Smooth muscle cell (in vitro differentiated cells): ENCODE measurements at regions not wholly inside any gene's neighbourhood (a gene's known extent, or its start where the extent isn't known, plus 50 kb on each side); places are given as distances from the start of the nearest gene placed in this dataset.
"Not testable (repeated sequence)": the region's sequence is repeated elsewhere in the genome, so short reads cannot be mapped to it uniquely, and the experiment has no call there.

Experiments
- DNase-seq: peaks from one replicate; lab custom pipeline; 2025; ENCODE audit not compliant: unreplicated experiment; lab: John Stamatoyannopoulos, UW
- H2AFZ ChIP-seq: fragments of 200-600 bp; sonication (generic); 2 replicates; pipeline ENCODE4 v1.6.0; 2016; ENCODE audit warnings: antibody characterized with exemption, low read depth, mild to moderate bottlenecking
- H3F3A ChIP-seq: fragments of 200-600 bp; sonication (generic); 2 replicates; pipeline ENCODE4 v1.6.0; 2017; ENCODE audit warnings: antibody characterized with exemption, low read depth
- H3K27ac ChIP-seq: fragments of 200-600 bp; sonication (generic); 2 replicates; pipeline ENCODE4 v1.5.1; 2016; ENCODE audit warnings: low read depth, mild to moderate bottlenecking
- H3K27me3 ChIP-seq: fragments of 200-600 bp; sonication (generic); 2 replicates; pipeline ENCODE4 v1.6.1; 2016; ENCODE audit warnings: low read depth, mild to moderate bottlenecking
- H3K36me3 ChIP-seq: fragments of 200-600 bp; sonication (generic); 2 replicates; pipeline ENCODE4 v1.5.1; 2016; ENCODE audit warnings: low read depth
- H3K4me1 ChIP-seq: fragments of 200-600 bp; sonication (generic); 2 replicates; pipeline ENCODE4 v1.5.1; 2016; ENCODE audit warnings: low read depth
- H3K4me2 ChIP-seq: fragments of 200-600 bp; sonication (generic); 2 replicates; pipeline ENCODE4 v1.6.0; 2016; ENCODE audit warnings: mild to moderate bottlenecking
- H3K4me3 ChIP-seq: fragments of 200-600 bp; sonication (generic); 2 replicates; pipeline ENCODE4 v1.5.1; 2016; ENCODE audit warnings: mild to moderate bottlenecking
- H3K79me2 ChIP-seq: fragments of 200-600 bp; sonication (generic); 2 replicates; pipeline ENCODE4 v1.6.0; 2016; ENCODE audit warnings: low read depth, mild to moderate bottlenecking
- H3K9ac ChIP-seq: fragments of 200-600 bp; sonication (generic); 2 replicates; pipeline ENCODE4 v1.6.0; 2016; ENCODE audit warnings: low read depth
- H3K9me3 ChIP-seq: fragments of 200-600 bp; sonication (generic); replicated peaks from 2 replicates; pipeline ENCODE4 v1.5.1; 2016; ENCODE audit warnings: low read depth
- H4K20me1 ChIP-seq: fragments of 200-600 bp; sonication (generic); 2 replicates; pipeline ENCODE4 v1.6.0; 2016; ENCODE audit warnings: low read depth
- CTCF ChIP-seq: fragments of 200-600 bp; sonication (generic); IDR thresholded peaks from 2 replicates; pipeline ENCODE4 v1.5.1; 2017; ENCODE audit warnings: borderline replicate concordance, mild to moderate bottlenecking, antibody characterized with exemption; ENCODE audit not compliant: insufficient read depth, poor library complexity, severe bottlenecking
- WGBS: methylation state at CpG from one replicate; pipeline ENCODE4 v1.1.7; 2016; ENCODE audit warnings: low lambda C conversion rate; 5-methylcytosine and 5-hydroxymethylcytosine counted together

- not testable (repeated sequence) for H3F3A ChIP-seq, H3K4me1 ChIP-seq, H2AFZ ChIP-seq, H3K27ac ChIP-seq, H3K27me3 ChIP-seq, DNase-seq, H3K9me3 ChIP-seq, H3K79me2 ChIP-seq, H4K20me1 ChIP-seq, H3K4me2 ChIP-seq, H3K4me3 ChIP-seq, H3K36me3 ChIP-seq, H3K9ac ChIP-seq
- WGBS: 94% methylated on average over 3 of the region's 3 CpGs
Measured at GRCh38 chr12:27171494-27171893, 72.6 kb upstream of the STK38L start.

GRCh38 chr12:27176765-27177164 is 67.3 kb upstream of the STK38L start:
- Histone ChIP-seq H3K4me3 (no peak overlapping the region), H3K4me1 (peaks cover 33% of the 10 kb centered on the region), H3K4me2 (peak overlapping the region; percentile 69), H2AFZ (no peak overlapping the region), H3K27ac (peak overlapping the region; percentile 99), H3K27me3 (no peaks in the 10 kb centered on the region), H3K79me2 (no peaks in the 10 kb centered on the region), H3K36me3 (no peaks in the 10 kb centered on the region), H3F3A (peaks cover 40% of the 10 kb centered on the region), H4K20me1 (no peaks in the 10 kb centered on the region), H3K9me3 (no peaks in the 10 kb centered on the region), H3K9ac (peak overlapping the region; percentile 90)
- TF ChIP-seq CTCF: no peak
- DNase-seq: no peak

- Histone ChIP-seq H3F3A (peaks cover 40% of the 10 kb centered on the region), H3K9me3 (no peaks in the 10 kb centered on the region), H3K79me2 (no peaks in the 10 kb centered on the region), H3K27ac (peak overlapping the region; percentile 99), H3K4me2 (peak overlapping the region; percentile 69), H2AFZ (no peak overlapping the region), H3K27me3 (no peaks in the 10 kb centered on the region), H3K4me3 (no peak overlapping the region), H3K36me3 (no peaks in the 10 kb centered on the region), H4K20me1 (no peaks in the 10 kb centered on the region), H3K4me1 (peaks cover 33% of the 10 kb centered on the region), H3K9ac (peak overlapping the region; percentile 90)
- TF ChIP-seq CTCF: no peak
- no peak for DNase-seq
Measured at GRCh38 chr12:27177706-27178105, 66.4 kb upstream of the STK38L start.

GRCh38 chr12:27178255-27178654 is 65.8 kb upstream of the STK38L start:
- no peak for TF ChIP-seq CTCF
- no peak for DNase-seq
- no peaks in the 10 kb centered on the region for H3K36me3 ChIP-seq
- no peaks in the 10 kb centered on the region for H3K27me3 ChIP-seq
- peak overlapping the region; percentile 99 for H3K27ac ChIP-seq
- H3K4me1 ChIP-seq: peaks cover 33% of the 10 kb centered on the region
- 45% methylated on average over 1 of the region's 1 CpG for WGBS
- H3K9me3 ChIP-seq: no peaks in the 10 kb centered on the region
- no peaks in the 10 kb centered on the region for H4K20me1 ChIP-seq
- H3K4me3 ChIP-seq: no peak overlapping the region
- peak overlapping the region; percentile 85 for H3K9ac ChIP-seq
- H3K79me2 ChIP-seq: no peaks in the 10 kb centered on the region
- no peak overlapping the region for H2AFZ ChIP-seq
- peak overlapping the region; percentile 75 for H3K4me2 ChIP-seq
- H3F3A ChIP-seq: peaks cover 40% of the 10 kb centered on the region
